ENCODE measurements at regions not wholly inside any gene's neighbourhood (a gene's known extent, or its start where the extent isn't known, plus 50 kb on each side); places are given as distances from the start of the nearest gene placed in this dataset.

GRCh38 chr2:79292958-79293315 is 133.4 kb upstream of the REG3A start:
- FAIRE-seq: no peak
- H3K9ac ChIP-seq (ENCODE audit: control insufficient read depth, extremely low read depth, insufficient read depth, low read length): no peak overlapping the region

GRCh38 chr2:79292239-79292957 is 132.8 kb upstream of the REG3A start:
- Histone ChIP-seq H3K27ac (ENCODE audit: control insufficient read depth, insufficient read depth, low read length) (no peak overlapping the region), H3K36me3 (ENCODE audit: control insufficient read depth in 2 of 2, extremely low read depth in 1 of 2, insufficient read depth in 2 of 2, low read length in 2 of 2) (no peaks in the 10 kb centered on the region)
- dilution Hi-C loops (cut with MboI; ENCODE audit: extremely low pct_ligation_motif_present, low sequenced_read_pairs): no loop called here

More at GRCh38 chr2:79292958-79293315, 133.4 kb upstream of the REG3A start:
- H3K27ac ChIP-seq (ENCODE audit: control insufficient read depth, insufficient read depth, low read length): no peak overlapping the region
- H3K36me3 ChIP-seq (ENCODE audit: control insufficient read depth in 2 of 2, extremely low read depth in 1 of 2, insufficient read depth in 2 of 2, low read length in 2 of 2): no peaks in the 10 kb centered on the region
- H3K27me3 ChIP-seq (ENCODE audit: control insufficient read depth, extremely low read depth, insufficient read depth, low read length): no peaks in the 10 kb centered on the region
- no peaks in the 10 kb centered on the region for H3K9me1 ChIP-seq (ENCODE audit: control insufficient read depth, extremely low read depth, insufficient read depth, low read length)
- no peak for DNase-seq (ENCODE audit: low read depth, low spot score)
- no peaks in the 10 kb centered on the region for H3K9me3 ChIP-seq (ENCODE audit: control insufficient read depth, low read depth, low read length)
- no peak overlapping the region for H3K4me2 ChIP-seq (ENCODE audit: control insufficient read depth, extremely low read depth, insufficient read depth, low read depth, low read length)
- H2AFZ ChIP-seq (ENCODE audit: control insufficient read depth, low read length): no peak overlapping the region
- no peaks in the 10 kb centered on the region for H3K4me1 ChIP-seq (ENCODE audit: control insufficient read depth, extremely low read depth, insufficient read depth, low read length)
- no peak overlapping the region for H3K4me3 ChIP-seq (ENCODE audit: control insufficient read depth in 2 of 3, extremely low read depth in 1 of 3, insufficient read depth in 2 of 3, low read depth in 1 of 3, low read length in 3 of 3)
- no peaks in the 10 kb centered on the region for H3K79me2 ChIP-seq (ENCODE audit: control insufficient read depth, insufficient read depth, low read length)
- dilution Hi-C loops (cut with MboI; ENCODE audit: extremely low pct_ligation_motif_present, low sequenced_read_pairs): no loop called here
- H4K20me1 ChIP-seq (ENCODE audit: control insufficient read depth, extremely low read depth, insufficient read depth, low read length): no peaks in the 10 kb centered on the region
- TF ChIP-seq CTCF (optimal IDR thresholded peaks at IDR 0.05 in 1 of 3, IDR thresholded peaks at IDR 0.05 in 1 of 3, conservative IDR thresholded peaks at IDR 0.05 in 1 of 3; ENCODE audit: extremely low read depth in 1 of 3, insufficient read depth in 2 of 3, low read length in 3 of 3): no peak
- TF ChIP-seq EZH2 (IDR thresholded peaks at IDR 0.05; ENCODE audit: low read length): no peak

More at GRCh38 chr2:79292239-79292957, 132.8 kb upstream of the REG3A start:
- Histone ChIP-seq H3K9me3 (ENCODE audit: control insufficient read depth, low read depth, low read length) (no peaks in the 10 kb centered on the region), H3K9ac (ENCODE audit: control insufficient read depth, extremely low read depth, insufficient read depth, low read length) (no peak overlapping the region), H3K4me2 (ENCODE audit: control insufficient read depth, extremely low read depth, insufficient read depth, low read depth, low read length) (no peak overlapping the region), H4K20me1 (ENCODE audit: control insufficient read depth, extremely low read depth, insufficient read depth, low read length) (no peaks in the 10 kb centered on the region), H3K79me2 (ENCODE audit: control insufficient read depth, insufficient read depth, low read length) (no peaks in the 10 kb centered on the region), H3K9me1 (ENCODE audit: control insufficient read depth, extremely low read depth, insufficient read depth, low read length) (no peaks in the 10 kb centered on the region), H3K4me1 (ENCODE audit: control insufficient read depth, extremely low read depth, insufficient read depth, low read length) (no peaks in the 10 kb centered on the region), H3K27me3 (ENCODE audit: control insufficient read depth, extremely low read depth, insufficient read depth, low read length) (no peaks in the 10 kb centered on the region), H2AFZ (ENCODE audit: control insufficient read depth, low read length) (no peak overlapping the region), H3K4me3 (ENCODE audit: control insufficient read depth in 2 of 3, extremely low read depth in 1 of 3, insufficient read depth in 2 of 3, low read depth in 1 of 3, low read length in 3 of 3) (no peak overlapping the region)
- DNase-seq (ENCODE audit: low read depth, low spot score) (no peak), FAIRE-seq (no peak)
- no peak for TF ChIP-seq CTCF (optimal IDR thresholded peaks at IDR 0.05 in 1 of 3, IDR thresholded peaks at IDR 0.05 in 1 of 3, conservative IDR thresholded peaks at IDR 0.05 in 1 of 3; ENCODE audit: extremely low read depth in 1 of 3, insufficient read depth in 2 of 3, low read length in 3 of 3)
- TF ChIP-seq EZH2 (IDR thresholded peaks at IDR 0.05; ENCODE audit: low read length): no peak

All from keratinocyte (primary cell).